Panc1 (cell line): ENCODE measurements at regions not wholly inside any gene's neighbourhood (a gene's known extent, or its start where the extent isn't known, plus 50 kb on each side); places are given as distances from the start of the nearest gene placed in this dataset.

Experiments used
- ATAC-seq: fragments of 200-7000 bp; cut with Tn5 transposase; 2 replicates; pipeline ENCODE4 v1.9.1; 2020; ENCODE audit warnings: mild to moderate bottlenecking, moderate library complexity
- BruUV-seq: library from RNA; stranded (reverse); fragments of 400-500 nt; replicated peaks from 2 replicates; lab custom pipeline; 2021; lab: Mats Ljungman, UMichigan
- CTCF ChIA-PET: fragments of 300-600 bp; sonication (Branson Sonifier 250); formaldehyde crosslinking; loops from one replicate; lab custom pipeline; 2022; ENCODE audit warnings: antibody characterized with exemption; lab: Charles Lee
- POLR2A ChIA-PET: fragments of 300-600 bp; sonication (Branson Sonifier 250); formaldehyde crosslinking; loops from one replicate; lab custom pipeline; 2022; ENCODE audit warnings: antibody characterized with exemption; lab: Charles Lee
- DNase-seq: peaks from one replicate; pipeline ENCODE4 v3.0.0-alpha.2; 2010; ENCODE audit warnings: low read depth, low spot score
- H3K27ac ChIP-seq: 2 replicates; pipeline ENCODE4 v1.5.1; 2011; ENCODE audit warnings: mild to moderate bottlenecking, low read length, inconsistent platforms
- H3K27me3 ChIP-seq: fragments of 200-500 bp; sonication (Bioruptor generic); 2 replicates; pipeline ENCODE4 v1.6.0; 2014; ENCODE audit warnings: low read length, inconsistent platforms; ENCODE audit not compliant: control insufficient read depth, insufficient read depth
- H3K36me3 ChIP-seq: fragments of 200-500 bp; sonication (Bioruptor generic); 2 replicates; pipeline ENCODE4 v1.5.1; 2014; ENCODE audit warnings: inconsistent platforms, mild to moderate bottlenecking, low read length, moderate library complexity; ENCODE audit not compliant: control insufficient read depth, insufficient read depth
- H3K4me1 ChIP-seq: 2 replicates; pipeline ENCODE4 v1.5.1; 2011; ENCODE audit warnings: inconsistent platforms, mild to moderate bottlenecking, low read length, moderate library complexity; ENCODE audit not compliant: control insufficient read depth, insufficient read depth
- H3K4me3 ChIP-seq, 2 experiments: 2 replicates each; pipeline ENCODE4 v1.5.1; 2011 to 2012; ENCODE audit warnings: low read depth in 2 of 2, low read length in 2 of 2, mild to moderate bottlenecking in 2 of 2, inconsistent platforms in 1 of 2, moderate library complexity in 1 of 2
- H3K9me3 ChIP-seq: fragments of 200-500 bp; sonication (Bioruptor generic); 2 replicates; pipeline ENCODE4 v1.5.1; 2014; ENCODE audit warnings: low read depth, mild to moderate bottlenecking, inconsistent platforms, low read length, moderate library complexity; ENCODE audit not compliant: control insufficient read depth, insufficient read depth
- CTCF ChIP-seq: fragments of 450-650 bp; IDR thresholded peaks from 2 replicates; pipeline ENCODE4 v1.5.1; 2017; ENCODE audit warnings: mild to moderate bottlenecking
- POLR2AphosphoS5 ChIP-seq: IDR thresholded peaks from 2 replicates; pipeline ENCODE4 v1.6.1; 2012; ENCODE audit warnings: mild to moderate bottlenecking, low read depth, low read length, moderate library complexity
- REST ChIP-seq, 2 experiments: IDR thresholded peaks; 2 replicates each; pipeline ENCODE4 v1.6.1; 2011 to 2012; ENCODE audit warnings: low read depth in 2 of 2, control low read depth in 1 of 2, low read length in 1 of 2, mild to moderate bottlenecking in 1 of 2, moderate library complexity in 1 of 2; ENCODE audit not compliant: insufficient read depth in 1 of 2
- SIN3A ChIP-seq: IDR thresholded peaks from 2 replicates; pipeline ENCODE4 v1.6.1; 2012; ENCODE audit warnings: low read depth, mild to moderate bottlenecking, low read length, moderate library complexity, borderline replicate concordance; ENCODE audit not compliant: insufficient read depth
- TCF7L2 ChIP-seq: IDR thresholded peaks from 2 replicates; pipeline ENCODE4 v1.6.1; 2011; ENCODE audit warnings: mild to moderate bottlenecking, low read depth, low read length, inconsistent platforms
- in situ Hi-C: cut with HindIII; loops from 2 replicates; pipeline ENCODE4 v1.10.0; 2016; ENCODE audit warnings: low sequenced_read_pairs, low pct_unique_long_range_greater_than_20kb
- intact Hi-C: fragments of 100-400 bp; cut with micrococcal nuclease; formaldehyde crosslinking; loops from one replicate; pipeline ENCODE4 v1.10.0; 2022; ENCODE audit not compliant: unreplicated experiment

DNA sequence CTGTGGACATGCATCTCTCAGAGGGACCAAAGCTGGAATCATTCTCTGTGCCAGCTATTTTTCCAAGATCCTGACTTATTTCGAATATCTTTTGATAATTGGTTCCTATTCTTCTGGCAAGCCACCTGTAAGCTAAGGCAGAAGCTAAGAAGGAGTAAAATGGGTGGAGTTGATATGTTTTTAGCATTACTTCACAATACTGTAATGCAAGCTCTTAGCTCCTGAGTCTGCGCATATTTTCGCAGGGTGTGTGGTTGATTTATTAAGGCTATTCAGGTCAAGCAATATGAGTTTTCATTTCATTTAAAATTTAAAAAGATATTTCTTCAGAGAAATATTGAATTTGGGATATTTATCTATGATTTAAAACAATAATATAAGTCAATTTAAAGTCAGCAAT, 158.5 kb upstream of the ADAMTS16 start:
- intact Hi-C loops: no loop called here
- in situ Hi-C loops: no loop called here
- no peaks in the 10 kb centered on the region for H3K36me3 ChIP-seq
- DNase-seq (no peak), ATAC-seq (no peak)
- POLR2A ChIA-PET: no interaction called here
- H3K4me3 ChIP-seq: no peak overlapping the region
- H3K9me3 ChIP-seq: no peaks in the 10 kb centered on the region
- H3K4me1 ChIP-seq: no peaks in the 10 kb centered on the region
- TF ChIP-seq CTCF (no peak), TCF7L2 (no peak), REST (IDR thresholded peaks at IDR 0.05; ENCODE audit: insufficient read depth in 1 of 2, low read depth in 2 of 2, low read length in 1 of 2) (no peak), SIN3A (no peak), POLR2AphosphoS5 (no peak)
- no TSS peak for BruUV-seq
- H3K27me3 ChIP-seq: no peaks in the 10 kb centered on the region; the same call in 1 of the 2 replicates
- CTCF ChIA-PET: no interaction called here
- no peak overlapping the region for H3K27ac ChIP-seq

DNA sequence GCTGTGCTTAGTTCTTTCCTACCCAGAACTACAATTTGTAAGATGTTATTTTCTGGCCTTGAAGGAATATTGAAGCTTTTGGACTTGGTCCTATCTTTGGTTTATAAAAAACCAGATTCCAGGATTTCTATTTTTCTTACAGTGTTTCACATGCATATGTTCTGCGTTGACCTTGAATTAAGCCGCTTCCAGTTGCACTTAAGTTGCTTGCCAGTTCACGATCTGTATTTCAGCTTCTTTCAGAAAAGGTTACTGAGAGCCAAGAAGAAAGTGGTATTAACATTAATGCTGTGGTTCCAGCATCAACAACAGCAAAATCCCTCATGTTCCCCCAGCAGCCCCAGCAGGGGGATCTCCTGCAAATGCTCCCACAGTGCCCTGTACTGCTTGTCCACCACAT, 156.4 kb upstream of the ADAMTS16 start:
- in situ Hi-C loops: no loop called here
- H3K36me3 ChIP-seq: no peaks in the 10 kb centered on the region
- H3K4me3 ChIP-seq: no peak overlapping the region
- no peaks in the 10 kb centered on the region for H3K9me3 ChIP-seq
- intact Hi-C loops: no loop called here
- no peaks in the 10 kb centered on the region for H3K4me1 ChIP-seq
- ChIA-PET POLR2A (no interaction called here), CTCF (no interaction called here)
- H3K27me3 ChIP-seq: no peaks in the 10 kb centered on the region; the same call in 1 of the 2 replicates
- DNase-seq (no peak), ATAC-seq (no peak)
- no TSS peak for BruUV-seq
- TF ChIP-seq CTCF: no peak
- TF ChIP-seq POLR2AphosphoS5: no peak
- TF ChIP-seq REST (IDR thresholded peaks at IDR 0.05; ENCODE audit: insufficient read depth in 1 of 2, low read depth in 2 of 2, low read length in 1 of 2): no peak
- TF ChIP-seq TCF7L2: no peak
- TF ChIP-seq SIN3A: no peak
- no peak overlapping the region for H3K27ac ChIP-seq
